GM12891 (cell line): ENCODE measurements at regions not wholly inside any gene's neighbourhood (a gene's known extent, or its start where the extent isn't known, plus 50 kb on each side); places are given as distances from the start of the nearest gene placed in this dataset.

ENCODE experiments used
- POLR2A ChIP-seq: IDR thresholded peaks from 2 replicates; pipeline ENCODE4 v1.6.1; 2011; ENCODE audit warnings: low read depth, low read length, control low read depth
- POLR2AphosphoS5 ChIP-seq: IDR thresholded peaks from 2 replicates; pipeline ENCODE4 v1.6.1; 2011; ENCODE audit warnings: low read depth, low read length, control low read depth
- TAF1 ChIP-seq: IDR thresholded peaks from 2 replicates; pipeline ENCODE4 v1.6.1; 2011; ENCODE audit warnings: low read depth, low read length, control low read depth

DNA sequence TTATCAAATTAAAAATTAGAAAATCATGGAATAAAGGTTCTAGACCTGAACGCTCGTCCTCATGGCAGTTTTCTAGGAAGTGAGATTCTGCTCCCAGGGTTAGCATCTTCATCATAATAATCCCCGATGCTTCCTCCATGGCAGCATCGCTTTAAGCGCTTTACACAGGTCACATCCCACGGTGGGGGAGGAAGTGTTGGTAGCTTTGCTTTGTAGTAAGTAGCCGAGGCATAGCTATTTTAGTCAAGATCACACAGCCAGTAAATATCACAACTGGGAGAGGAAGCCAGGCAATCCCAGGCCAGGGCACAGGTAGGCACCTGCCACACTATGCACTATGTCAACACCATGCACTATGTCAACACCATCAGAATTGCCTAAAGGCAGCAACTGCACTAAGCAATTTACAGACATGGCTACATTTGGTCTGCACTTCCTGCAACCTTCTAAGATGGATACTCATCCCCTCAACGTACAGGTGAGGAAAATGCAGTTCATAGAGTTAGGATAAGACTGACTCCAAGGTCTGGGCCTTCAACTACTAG, 205.5 kb downstream of the FBXO15 start:
- TF ChIP-seq POLR2A: no peak
- TF ChIP-seq TAF1: no peak
- no peak for TF ChIP-seq POLR2AphosphoS5
